ENCODE measurements at regions not wholly inside any gene's neighbourhood (a gene's known extent, or its start where the extent isn't known, plus 50 kb on each side); places are given as distances from the start of the nearest gene placed in this dataset.

GRCh38 chr14:45362505-45362904 is 109.5 kb upstream of the MIS18BP1 start:
- DNase-seq (ENCODE audit: low read depth, low spot score): no peak
- no peak for TF ChIP-seq CTCF (IDR thresholded peaks at IDR 0.05; ENCODE audit: low read depth, low read length)
- H3K4me3 ChIP-seq (ENCODE audit: low read depth, low read length): no peak overlapping the region
- in situ Hi-C loops (cut with HindIII; ENCODE audit: low sequenced_read_pairs): no loop called here

- in situ Hi-C loops (cut with HindIII; ENCODE audit: low sequenced_read_pairs): no loop called here
- TF ChIP-seq CTCF (IDR thresholded peaks at IDR 0.05; ENCODE audit: low read depth, low read length): no peak
- no peak for DNase-seq (ENCODE audit: low read depth, low spot score)
- no peak overlapping the region for H3K4me3 ChIP-seq (ENCODE audit: low read depth, low read length)
Observed at GRCh38 chr14:45361727-45362126, 108.7 kb upstream of the MIS18BP1 start.

GRCh38 chr14:45359746-45360145 is 106.7 kb upstream of the MIS18BP1 start:
- no peak overlapping the region for H3K4me3 ChIP-seq (ENCODE audit: low read depth, low read length)
- in situ Hi-C loops (cut with HindIII; ENCODE audit: low sequenced_read_pairs): no loop called here
- DNase-seq (ENCODE audit: low read depth, low spot score): no peak
- TF ChIP-seq CTCF (IDR thresholded peaks at IDR 0.05; ENCODE audit: low read depth, low read length): no peak

- TF ChIP-seq CTCF (IDR thresholded peaks at IDR 0.05; ENCODE audit: low read depth, low read length): no peak
- no peak for DNase-seq (ENCODE audit: low read depth, low spot score)
- no peak overlapping the region for H3K4me3 ChIP-seq (ENCODE audit: low read depth, low read length)
- in situ Hi-C loops (cut with HindIII; ENCODE audit: low sequenced_read_pairs): no loop called here
Observed at GRCh38 chr14:45332360-45332988, 79.5 kb upstream of the MIS18BP1 start.

- in situ Hi-C loops (cut with HindIII; ENCODE audit: low sequenced_read_pairs): no loop called here
- H3K4me3 ChIP-seq (ENCODE audit: low read depth, low read length): no peak overlapping the region
- TF ChIP-seq CTCF (IDR thresholded peaks at IDR 0.05; ENCODE audit: low read depth, low read length): no peak
- DNase-seq (ENCODE audit: low read depth, low spot score): no peak
Observed at GRCh38 chr14:45308745-45309397, 55.9 kb upstream of the MIS18BP1 start.
